IPS DF 4.7 (cell line): ENCODE measurements at regions not wholly inside any gene's neighbourhood (a gene's known extent, or its start where the extent isn't known, plus 50 kb on each side); places are given as distances from the start of the nearest gene placed in this dataset.
"Not testable (repeated sequence)": the region's sequence is repeated elsewhere in the genome, so short reads cannot be mapped to it uniquely, and the experiment has no call there.

Experiments used
- DNase-seq: peaks from one replicate; pipeline ENCODE4 v3.0.0-alpha.2; 2013; ENCODE audit warnings: low spot score; ENCODE audit errors: extremely low read depth

DNA sequence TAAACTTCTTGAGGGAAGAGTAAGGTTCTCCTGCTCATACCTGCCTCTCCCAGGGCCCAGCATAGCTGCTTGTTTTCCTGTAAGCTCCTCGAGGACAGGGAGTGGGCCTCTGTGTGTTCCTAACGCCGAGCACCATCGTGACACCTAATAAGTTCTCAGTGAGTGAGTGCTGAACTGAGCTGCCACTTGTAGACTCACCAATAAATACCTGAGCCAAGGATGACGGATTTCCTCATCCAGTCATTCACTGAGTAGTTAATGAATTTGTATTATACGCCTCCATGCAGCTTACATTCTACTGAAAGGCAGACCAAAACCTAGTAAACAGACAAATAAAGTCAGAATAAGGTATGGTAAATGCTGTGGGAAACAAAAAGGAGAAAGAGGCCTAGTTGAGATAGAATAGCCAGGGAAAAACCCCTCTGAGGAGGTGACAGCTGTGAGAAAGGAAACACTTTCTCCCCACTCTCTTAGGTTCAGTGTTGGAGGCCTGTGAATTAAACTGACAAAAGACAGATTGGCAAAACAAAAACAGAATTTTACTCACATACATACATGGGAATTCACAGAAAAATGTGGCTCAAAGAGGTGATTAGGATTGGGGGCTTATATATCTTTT is 138.6 kb downstream of the B3GNT2 start:
- no peak for DNase-seq

DNA sequence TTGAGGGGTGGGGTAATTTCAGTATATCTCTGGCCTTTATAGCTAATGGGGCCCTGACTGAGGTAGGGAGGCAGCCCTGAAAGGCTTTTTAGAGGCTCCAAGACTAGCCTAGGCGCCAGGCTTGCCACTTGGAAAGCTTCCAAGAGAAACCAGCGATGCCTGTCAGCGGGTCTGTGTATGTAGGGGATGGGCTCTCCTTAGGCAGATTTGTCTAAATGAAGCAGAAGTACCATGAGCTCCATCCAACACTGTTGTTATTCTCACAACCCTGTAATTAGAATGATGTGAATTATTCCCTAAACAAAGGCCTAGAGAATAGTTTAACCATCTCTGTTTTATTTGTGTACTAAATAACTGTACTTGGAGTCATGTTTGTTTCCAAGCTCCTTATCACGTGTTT is 138.1 kb downstream of the B3GNT2 start:
- DNase-seq, result no peak

DNA sequence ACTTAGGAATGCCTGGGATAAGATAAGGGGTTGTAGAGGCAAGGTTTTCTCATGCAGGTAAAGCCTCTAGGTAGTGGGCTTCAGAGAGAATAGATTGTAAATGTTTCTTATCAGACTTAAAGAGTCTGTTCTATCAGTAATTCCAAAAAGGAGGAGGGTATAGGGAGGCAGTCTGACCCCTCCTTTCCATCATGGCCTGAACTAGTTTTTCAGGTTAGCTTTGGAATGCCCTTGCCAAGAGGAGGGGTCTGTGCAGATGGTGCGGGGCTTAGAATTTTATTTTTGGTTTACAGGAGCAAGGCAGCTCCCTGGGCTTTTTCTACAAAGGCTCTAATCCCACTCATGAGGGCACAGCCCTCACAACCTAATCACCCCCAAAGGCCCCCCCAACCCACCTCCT is 135.0 kb downstream of the B3GNT2 start:
- DNase-seq, result no peak

DNA sequence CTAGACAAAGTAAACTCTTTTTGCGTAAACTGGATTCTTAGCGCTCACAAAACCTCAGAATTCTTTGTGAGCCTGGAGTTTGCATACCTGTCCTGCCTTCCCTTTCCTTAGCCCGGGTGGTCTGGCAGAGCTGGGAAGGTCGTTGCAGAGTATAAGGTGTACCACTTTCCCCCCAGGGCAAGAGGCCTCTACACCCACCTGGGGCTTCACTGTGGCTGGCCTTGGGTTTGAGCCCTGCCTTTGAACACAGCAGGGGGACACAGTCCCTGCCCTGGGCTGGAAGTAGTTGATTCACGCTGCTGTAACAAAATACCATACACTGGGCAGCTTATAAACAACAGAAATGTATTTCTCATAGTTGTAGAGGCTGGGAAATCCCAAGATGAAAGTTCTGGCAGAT is 133.9 kb downstream of the B3GNT2 start:
- no peak for DNase-seq

DNA sequence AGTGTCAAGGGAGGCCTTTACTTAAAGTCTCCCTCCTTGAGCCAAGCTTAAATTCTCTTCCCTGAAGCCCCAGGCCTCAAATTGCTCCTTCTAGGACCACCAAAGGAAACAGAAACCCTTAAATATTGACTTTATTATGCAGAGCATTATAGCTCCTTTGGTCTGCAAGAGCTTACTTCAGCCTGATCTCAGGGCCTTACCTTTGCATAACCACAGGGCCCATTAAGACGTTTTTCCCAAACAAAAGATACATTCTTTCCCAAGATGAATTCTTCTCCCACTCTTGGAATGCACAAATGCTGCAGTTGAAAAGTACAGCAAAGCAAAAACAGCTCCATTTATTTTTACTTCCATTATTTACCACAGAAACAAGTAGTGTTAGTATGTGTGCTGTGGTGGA is 130.8 kb downstream of the B3GNT2 start:
- no peak for DNase-seq

DNA sequence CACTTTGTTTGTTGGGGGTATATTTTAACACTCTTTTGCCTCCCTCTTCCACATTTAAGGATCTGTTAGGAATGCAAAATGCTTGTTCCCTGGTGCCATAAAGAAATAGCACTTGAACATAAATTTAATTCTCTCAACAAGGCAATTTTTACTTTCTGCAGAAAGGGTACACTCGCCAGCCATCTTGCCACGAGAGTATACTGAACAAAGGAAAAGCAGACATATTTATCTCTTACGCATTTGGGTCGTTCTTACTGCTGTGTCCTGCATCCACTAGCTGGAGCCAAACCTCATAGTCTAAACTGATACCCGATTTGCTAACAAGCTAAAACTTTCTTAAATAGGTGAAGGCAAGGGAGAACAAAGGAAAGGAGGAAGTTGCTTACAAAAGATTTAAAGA is 129.5 kb downstream of the B3GNT2 start:
- DNase-seq, result no peak

DNA sequence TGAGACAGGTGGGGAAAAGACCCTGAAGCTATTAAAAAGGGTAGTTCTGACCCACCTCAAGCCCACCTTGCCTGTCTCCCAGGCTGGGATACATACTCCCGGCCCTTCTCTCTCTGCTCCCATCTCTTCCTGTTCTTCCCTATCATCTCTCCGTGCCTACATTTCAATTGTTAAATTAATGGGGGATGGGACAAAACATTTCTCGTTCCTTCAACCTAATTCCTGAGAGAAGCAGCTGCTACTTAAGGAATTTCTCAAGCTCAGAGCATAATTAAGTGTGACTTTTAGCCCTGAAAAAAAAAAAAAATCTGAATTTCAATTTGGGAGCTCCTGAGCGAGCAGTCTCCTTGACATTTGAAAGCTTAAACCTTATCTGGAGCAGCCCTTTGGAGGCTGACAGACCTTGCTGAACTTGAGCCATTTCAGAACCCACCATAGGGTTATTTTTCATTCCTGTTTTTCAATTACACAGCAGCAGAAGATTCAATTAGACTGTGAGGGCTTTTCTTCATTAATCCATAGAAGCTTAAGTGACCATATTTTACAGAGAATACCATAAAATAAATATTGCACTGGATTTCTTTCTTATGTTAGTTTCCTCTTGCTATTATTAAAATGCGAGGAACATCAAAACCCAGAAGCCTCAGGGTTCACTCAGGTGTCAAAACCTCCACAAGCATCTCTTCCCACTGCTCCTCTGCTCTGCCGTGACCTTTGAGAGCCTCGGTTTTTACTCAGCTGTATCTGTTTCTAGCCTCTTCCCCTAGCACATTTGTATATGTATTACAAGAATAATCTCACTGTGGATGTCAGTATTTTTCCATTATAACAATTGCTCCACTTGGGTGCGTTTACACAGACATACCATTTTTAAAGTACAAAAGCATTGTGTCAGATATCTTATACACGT is 125.7 kb downstream of the B3GNT2 start:
- no peak for DNase-seq

DNA sequence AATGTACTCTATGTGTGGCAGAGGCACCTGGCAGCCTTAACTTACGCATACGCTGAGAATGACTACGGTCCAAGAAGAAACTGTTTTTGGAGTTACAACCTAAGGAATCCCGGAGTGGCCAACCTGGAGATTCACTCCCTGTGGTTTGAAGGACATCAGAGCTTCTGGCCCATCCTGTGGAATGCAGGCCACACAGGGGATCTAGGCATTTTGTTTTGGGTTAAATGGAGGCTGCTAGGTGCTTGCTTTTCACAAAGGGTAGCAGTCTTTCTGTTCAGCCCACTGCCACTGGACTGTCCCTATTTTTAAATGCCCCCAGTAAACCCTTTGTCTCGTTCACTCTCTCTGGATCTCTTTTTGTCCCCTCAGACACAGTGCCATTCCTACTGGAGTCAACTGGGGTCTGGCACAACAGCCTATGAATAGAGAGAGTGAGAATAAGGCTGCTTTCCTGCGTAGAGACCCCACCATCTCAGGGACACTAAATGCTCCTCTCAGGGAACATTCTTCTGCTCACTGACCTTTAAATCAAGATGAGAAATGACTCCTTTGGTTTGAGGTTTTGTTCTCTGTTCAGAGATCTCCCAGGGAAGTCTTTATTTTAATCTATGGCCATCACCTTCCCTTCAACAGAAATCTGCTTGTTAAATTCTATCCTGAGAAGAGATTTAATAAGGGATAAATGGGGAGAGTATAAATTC is 124.9 kb downstream of the B3GNT2 start:
- DNase-seq, result no peak

DNA sequence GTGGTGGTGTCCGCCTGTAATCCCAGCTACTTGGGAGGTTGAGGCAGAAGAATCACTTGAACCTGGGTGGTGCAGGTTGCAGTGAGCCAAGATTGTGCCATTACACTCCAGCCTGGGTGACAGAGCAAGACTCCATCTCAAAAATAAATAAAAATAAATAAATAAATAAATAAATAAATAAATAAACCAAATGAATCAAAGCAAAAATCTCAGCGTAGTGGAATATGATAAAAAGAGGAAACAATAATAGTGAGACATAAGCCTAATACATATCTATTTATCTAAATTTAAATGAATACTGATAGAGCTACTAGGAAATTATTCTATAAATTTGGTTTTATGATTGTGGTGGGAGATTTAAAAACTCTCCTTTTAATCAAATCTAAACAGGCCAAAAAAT is 124.2 kb downstream of the B3GNT2 start:
- DNase-seq, result not testable (repeated sequence)

DNA sequence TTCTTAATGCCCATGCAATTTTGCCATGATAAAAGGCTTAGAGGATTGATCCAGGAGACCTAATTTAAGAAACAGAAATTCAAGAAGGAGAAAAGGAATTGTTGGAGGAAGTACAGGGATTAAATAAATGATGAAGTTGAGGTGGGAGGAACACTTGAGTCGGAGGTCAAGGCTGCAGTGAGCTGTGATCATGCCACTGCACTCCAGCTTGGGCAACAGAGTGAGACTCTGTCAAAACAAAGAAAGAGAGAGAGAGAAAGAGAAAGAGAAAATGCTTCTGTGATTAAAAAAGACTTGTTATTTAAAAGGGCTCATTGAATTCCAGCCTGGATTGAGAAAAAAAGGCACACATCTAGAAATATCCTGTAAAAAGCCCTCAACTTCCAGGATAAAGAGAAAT is 123.2 kb downstream of the B3GNT2 start:
- no peak for DNase-seq

DNA sequence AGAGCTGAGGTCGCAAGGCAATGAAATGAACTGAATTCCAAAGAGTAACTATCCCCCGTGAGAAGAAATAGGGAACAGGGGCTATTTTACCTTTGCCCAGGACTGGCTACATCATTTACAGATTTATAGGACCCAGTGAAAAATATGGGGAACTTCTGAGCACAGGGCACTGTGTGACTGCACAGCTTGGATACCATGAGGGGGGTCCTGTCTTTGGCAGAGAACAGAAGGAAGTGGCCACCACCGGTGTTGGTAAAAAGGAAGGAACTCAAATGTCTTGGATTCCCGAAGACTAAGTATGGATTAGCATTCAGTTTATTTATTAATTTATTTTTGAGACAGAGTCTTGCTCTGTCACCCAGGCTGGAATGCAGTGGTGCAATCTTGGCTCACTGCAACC is 119.6 kb downstream of the B3GNT2 start:
- no peak for DNase-seq

DNA sequence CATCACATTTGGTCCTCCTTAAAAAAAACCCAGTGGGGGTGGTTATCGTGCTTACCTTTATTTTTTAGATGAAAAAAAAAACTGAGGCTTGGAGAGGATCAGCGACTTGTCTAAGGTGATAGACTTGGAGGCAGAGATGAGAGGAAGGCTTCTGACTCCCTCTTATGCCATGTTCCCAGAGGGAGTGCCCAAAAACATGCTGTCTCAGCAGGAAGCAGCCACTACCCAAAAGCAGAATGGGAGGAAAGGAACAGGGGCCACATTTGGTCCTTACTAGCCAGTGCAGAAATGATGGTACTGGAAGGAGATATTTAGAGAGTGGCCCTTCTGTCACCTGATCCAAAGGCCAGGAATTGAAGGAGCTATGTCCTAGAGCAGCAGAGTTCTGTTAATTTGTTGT is 118.4 kb downstream of the B3GNT2 start:
- no peak for DNase-seq

DNA sequence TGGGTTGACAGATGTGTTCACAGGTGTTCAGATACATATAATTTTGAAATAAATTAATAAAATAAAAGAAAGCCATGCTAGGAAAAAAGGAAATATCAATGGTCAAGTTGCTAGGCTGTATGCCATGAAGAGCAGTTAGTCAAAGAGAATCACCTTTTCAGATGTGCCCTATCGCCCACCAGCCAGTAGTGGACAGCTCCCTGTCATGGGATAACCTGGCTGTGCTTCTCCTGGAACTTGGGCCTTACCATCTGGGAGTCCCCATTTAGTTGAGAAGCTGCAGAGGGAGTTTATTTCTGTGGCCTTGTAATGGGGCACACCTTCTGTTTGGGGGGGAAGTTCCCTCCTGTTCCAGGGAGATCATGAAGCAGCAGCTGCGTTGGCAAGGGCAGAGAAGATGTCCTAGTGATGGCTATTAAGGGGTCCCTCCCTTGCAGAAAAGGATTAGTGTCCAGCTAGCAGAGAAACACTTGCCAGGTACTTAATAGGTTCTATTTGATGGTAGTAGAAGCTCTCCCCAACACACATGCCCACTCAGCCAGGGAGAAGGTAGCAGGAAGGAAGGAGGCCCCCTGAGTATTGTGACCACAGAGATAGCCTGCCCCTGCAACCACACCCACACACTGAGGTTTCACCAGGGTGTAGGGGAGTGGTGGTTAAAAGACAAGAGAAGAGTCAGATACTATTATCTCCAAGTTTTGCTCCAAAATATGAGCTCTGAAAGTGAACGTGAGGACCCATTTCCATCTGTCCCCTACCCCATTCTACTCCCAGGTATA is 117.7 kb downstream of the B3GNT2 start:
- DNase-seq, result no peak

DNA sequence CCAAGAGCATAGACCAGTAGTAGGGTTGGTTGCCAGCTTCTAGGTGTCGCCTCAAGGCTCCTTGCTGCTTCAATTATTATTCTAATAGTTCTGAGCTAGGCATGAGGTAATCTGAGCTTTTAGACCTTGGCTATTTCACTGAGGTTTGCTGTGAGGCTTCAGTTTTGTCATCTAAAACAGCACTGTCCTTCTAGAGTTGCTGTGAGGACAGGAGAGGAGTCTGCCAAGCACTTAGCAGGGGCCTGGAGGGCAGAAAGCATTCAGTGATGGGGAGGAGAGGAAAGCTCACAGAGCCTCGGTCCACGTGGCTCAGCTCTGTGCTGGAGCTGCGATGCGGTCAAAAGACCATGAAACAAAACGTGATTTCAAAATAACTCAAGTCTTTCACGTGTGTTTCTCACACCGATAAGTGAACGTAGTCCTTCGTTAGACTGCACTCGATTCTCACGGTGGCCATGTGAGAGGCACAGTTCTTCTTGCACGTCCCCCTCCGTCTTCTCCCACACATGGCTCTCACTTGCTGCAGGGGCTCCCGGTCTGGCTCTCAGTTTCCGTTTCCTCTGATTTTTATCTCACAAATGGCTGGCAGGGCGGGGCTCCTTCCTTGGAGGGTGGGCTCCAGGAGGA is 113.7 kb downstream of the B3GNT2 start:
- DNase-seq, result no peak

DNA sequence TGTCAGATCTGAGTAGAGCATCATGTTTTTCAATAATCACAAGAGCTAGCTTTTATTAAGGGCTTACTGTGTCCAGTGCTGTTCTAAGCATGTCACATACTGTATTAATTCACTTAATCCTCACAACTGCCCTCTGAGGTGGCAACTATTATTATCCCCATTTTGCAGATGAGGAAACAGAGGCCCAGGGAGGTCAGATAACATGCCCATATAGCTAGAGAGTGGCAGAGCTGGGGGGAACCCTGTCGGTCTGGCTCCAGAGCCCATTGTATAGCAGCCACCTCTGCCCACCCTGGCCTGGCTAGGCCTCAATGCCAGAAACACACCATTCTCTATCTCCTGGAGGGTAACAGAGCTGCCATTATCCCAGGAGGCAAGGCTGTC is 113.2 kb downstream of the B3GNT2 start:
- DNase-seq, result no peak

DNA sequence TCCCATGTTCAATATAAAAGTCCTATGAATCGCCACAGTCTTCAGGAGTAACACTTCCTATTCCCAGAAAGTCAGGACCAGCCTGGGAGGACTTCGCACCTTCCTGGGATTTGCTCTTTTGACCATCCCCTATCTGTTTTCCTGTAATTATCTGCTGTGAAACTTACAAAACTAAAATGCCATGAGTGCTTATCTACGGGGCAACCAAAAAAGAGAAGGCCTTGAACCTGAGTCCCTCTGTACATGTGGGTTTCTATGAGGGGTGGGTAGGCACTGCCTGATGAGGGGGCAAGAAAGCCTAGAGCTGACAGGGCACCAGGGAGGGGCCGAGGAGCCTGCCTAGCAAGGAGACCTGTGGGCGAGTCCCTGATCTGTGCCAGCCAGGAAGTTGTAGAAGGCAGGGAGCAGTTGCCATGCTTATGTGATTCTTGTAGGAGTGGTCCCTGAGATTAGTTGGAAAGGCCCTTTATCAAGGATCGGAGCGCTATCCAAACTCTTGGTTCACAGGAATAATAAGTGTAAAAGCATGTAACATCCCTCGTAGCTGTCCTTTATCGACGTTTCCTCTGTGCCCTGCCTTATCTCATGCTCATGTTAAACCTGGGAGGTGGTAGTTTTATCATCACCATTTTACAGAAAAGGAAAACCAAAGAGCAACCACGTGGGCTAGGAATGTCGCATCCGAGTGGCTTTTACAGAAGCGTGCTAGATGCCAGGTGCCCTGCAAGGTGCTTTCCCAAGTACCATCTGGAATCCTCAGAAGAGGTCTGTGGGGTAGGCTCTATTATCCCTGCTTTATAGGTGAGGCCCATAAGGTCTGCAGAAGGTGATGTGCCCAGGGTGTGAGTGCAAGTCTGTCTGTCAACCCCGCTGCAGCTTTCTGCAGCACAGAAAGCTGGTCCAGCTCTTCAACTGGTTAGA is 111.8 kb downstream of the B3GNT2 start:
- no peak for DNase-seq

DNA sequence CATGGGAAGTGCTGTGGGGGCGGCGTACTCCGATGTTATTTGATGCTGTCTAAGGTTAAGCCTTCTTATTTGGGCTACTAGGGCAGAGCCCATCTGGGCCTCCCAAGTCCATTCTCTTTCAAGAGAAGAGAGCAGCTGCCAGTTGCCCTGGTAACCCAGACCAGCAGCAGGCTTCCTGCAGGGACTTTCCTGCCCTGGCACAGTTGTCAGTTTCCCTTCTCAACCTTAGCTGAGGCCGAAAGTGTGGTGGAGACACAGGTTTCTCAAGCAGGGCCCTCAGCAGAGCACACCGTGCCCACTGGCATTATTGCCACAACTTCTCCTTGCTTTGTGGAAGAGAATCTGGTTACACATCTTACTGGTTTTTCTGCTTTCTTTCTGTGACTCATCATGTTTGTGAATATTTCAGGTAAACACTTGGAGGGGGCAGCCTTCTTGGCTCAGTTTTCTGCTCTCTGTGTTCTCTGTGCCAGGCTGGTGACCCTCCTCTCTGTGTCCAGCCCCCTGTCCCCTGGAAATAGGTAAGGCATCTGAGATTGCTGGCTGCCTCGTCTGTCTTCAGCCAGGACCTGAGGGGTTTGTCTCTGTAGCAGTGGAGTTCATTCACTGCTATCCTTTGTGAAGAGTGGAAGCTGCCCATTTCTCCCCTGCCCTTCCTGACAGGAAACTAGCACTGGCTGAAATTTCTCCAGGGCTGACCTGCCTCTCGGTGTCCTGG is 111.0 kb downstream of the B3GNT2 start:
- DNase-seq, result no peak

DNA sequence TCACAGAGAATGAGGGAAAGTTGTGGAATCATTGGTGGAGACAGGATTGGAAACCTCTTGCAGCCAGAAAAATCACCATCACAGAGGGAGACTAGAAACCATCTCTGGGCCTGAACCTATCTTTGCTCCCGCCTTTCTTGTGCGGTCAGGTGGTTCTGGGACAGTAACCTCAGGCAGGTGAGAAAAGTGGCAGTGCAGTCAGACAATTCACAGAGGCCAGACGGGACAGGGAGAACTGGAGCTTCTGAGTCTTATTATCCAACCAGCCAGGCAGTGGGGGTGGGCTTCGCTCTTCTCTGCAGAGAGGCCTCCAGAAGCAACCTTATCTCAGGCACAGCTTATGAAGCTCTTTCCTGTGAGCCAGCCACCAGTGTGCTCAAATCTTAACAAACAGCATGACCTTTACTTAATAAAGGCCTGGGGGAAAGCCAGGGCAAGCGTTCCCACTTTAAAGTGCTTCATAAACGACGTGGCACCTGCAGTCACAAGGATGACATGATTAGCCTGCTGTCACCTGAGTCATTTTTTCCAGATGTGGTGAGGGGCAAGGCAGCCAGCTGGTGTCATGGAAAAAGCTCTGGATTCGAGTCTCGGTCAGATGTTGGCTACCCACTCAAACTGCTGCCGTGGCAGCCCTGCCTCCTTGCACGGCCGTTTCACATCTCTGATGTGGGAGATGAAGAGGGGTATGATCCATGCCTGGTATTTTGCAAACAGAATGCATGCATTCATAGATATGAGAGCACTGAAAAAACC is 109.7 kb downstream of the B3GNT2 start:
- DNase-seq, result no peak
